Activated CD8-positive, alpha-beta memory T cell treated with anti-CD3 and anti-CD28 coated beads, Interleukin-2, amount 10 ng/mL, durations not matched to agents 7 days and 5 days (primary cell): ENCODE measurements at regions not wholly inside any gene's neighbourhood (a gene's known extent, or its start where the extent isn't known, plus 50 kb on each side); places are given as distances from the start of the nearest gene placed in this dataset.

Experiments
- ATAC-seq: fragments of 150-1000 bp; cut with Tn5 transposase; one replicate; pipeline ENCODE4 v1.10.0; 2021; ENCODE audit warnings: moderate library complexity
- CTCF ChIA-PET: fragments of 350-600 bp; sonication (Branson Sonifier 250); formaldehyde crosslinking; loops from one replicate; lab custom pipeline; 2021; ENCODE audit warnings: antibody characterized with exemption; lab: Charles Lee
- DNase-seq: peaks from one replicate; pipeline ENCODE4 v3.0.0-alpha.2; 2020
- H3K27ac Mint-ChIP-seq: one replicate; pipeline ENCODE4 v1.8.0; 2021; ENCODE audit warnings: mild to moderate bottlenecking, mixed read lengths
- H3K27me3 Mint-ChIP-seq: one replicate; pipeline ENCODE4 v1.8.0; 2021; ENCODE audit warnings: mixed read lengths
- H3K36me3 Mint-ChIP-seq: one replicate; pipeline ENCODE4 v1.8.0; 2021; ENCODE audit warnings: mild to moderate bottlenecking, mixed read lengths
- H3K4me1 Mint-ChIP-seq: one replicate; pipeline ENCODE4 v1.8.0; 2021; ENCODE audit warnings: mixed read lengths
- H3K4me3 Mint-ChIP-seq: one replicate; pipeline ENCODE4 v1.8.0; 2021; ENCODE audit warnings: mild to moderate bottlenecking, moderate library complexity, mixed read lengths
- H3K9me3 Mint-ChIP-seq: one replicate; pipeline ENCODE4 v1.8.0; 2022; ENCODE audit warnings: low read depth, mixed read lengths

GRCh38 chr14:97771340-97772045 lies 974.3 kb downstream of the VRK1 start:
- CTCF ChIA-PET: interaction anchor here (1.3 kb wide), 1 partner anchor 12 kb away, joined by 3 read pairs; no protein-coding TSS in a partner anchor
- no peak for DNase-seq
- H3K4me1 Mint-ChIP-seq: no peaks in the 10 kb centered on the region
- no peak overlapping the region for H3K27ac Mint-ChIP-seq
- no peaks in the 10 kb centered on the region for H3K36me3 Mint-ChIP-seq
- no peaks in the 10 kb centered on the region for H3K27me3 Mint-ChIP-seq
- H3K4me3 Mint-ChIP-seq: no peak overlapping the region
- ATAC-seq: no peak
- no peaks in the 10 kb centered on the region for H3K9me3 Mint-ChIP-seq

GRCh38 chr14:97773598-97773997 lies 976.4 kb downstream of the VRK1 start:
- ATAC-seq (no peak), DNase-seq (no peak)
- Mint-ChIP-seq H3K4me3 (no peak overlapping the region), H3K27me3 (no peaks in the 10 kb centered on the region), H3K4me1 (peaks cover 2% of the 10 kb centered on the region), H3K9me3 (no peaks in the 10 kb centered on the region), H3K27ac (no peak overlapping the region), H3K36me3 (peaks cover under 1% of the 10 kb centered on the region)
- CTCF ChIA-PET: no interaction called here

GRCh38 chr14:97776890-97777558 lies 979.8 kb downstream of the VRK1 start:
- DNase-seq (no peak), ATAC-seq (no peak)
- no peak overlapping the region for H3K27ac Mint-ChIP-seq
- CTCF ChIA-PET: no interaction called here
- peaks cover 2% of the 10 kb centered on the region for H3K4me1 Mint-ChIP-seq
- H3K9me3 Mint-ChIP-seq: no peaks in the 10 kb centered on the region
- peaks cover 1% of the 10 kb centered on the region for H3K36me3 Mint-ChIP-seq
- H3K27me3 Mint-ChIP-seq: no peaks in the 10 kb centered on the region
- no peak overlapping the region for H3K4me3 Mint-ChIP-seq

- DNase-seq (no peak), ATAC-seq (no peak)
- H3K4me3 Mint-ChIP-seq: no peak overlapping the region
- peaks cover 1% of the 10 kb centered on the region for H3K36me3 Mint-ChIP-seq
- peaks cover 2% of the 10 kb centered on the region for H3K4me1 Mint-ChIP-seq
- CTCF ChIA-PET: no interaction called here
- no peaks in the 10 kb centered on the region for H3K27me3 Mint-ChIP-seq
- H3K27ac Mint-ChIP-seq: no peak overlapping the region
- H3K9me3 Mint-ChIP-seq: no peaks in the 10 kb centered on the region
Observed at GRCh38 chr14:97777622-97778355, 980.6 kb downstream of the VRK1 start.

GRCh38 chr14:97779140-97779539 lies 982.0 kb downstream of the VRK1 start:
- Mint-ChIP-seq H3K27ac (no peak overlapping the region), H3K27me3 (no peaks in the 10 kb centered on the region), H3K4me3 (no peak overlapping the region), H3K4me1 (peaks cover 2% of the 10 kb centered on the region), H3K9me3 (no peaks in the 10 kb centered on the region), H3K36me3 (peaks cover 1% of the 10 kb centered on the region)
- no peak for DNase-seq
- ATAC-seq: no peak
- CTCF ChIA-PET: no interaction called here

GRCh38 chr14:97780804-97781203 lies 983.6 kb downstream of the VRK1 start:
- H3K36me3 Mint-ChIP-seq: peaks cover 1% of the 10 kb centered on the region

GRCh38 chr14:97781961-97782360 lies 984.8 kb downstream of the VRK1 start:
- H3K27me3 Mint-ChIP-seq: no peaks in the 10 kb centered on the region
- H3K36me3 Mint-ChIP-seq: peaks cover 1% of the 10 kb centered on the region
- peaks cover 11% of the 10 kb centered on the region for H3K4me1 Mint-ChIP-seq
- no peaks in the 10 kb centered on the region for H3K9me3 Mint-ChIP-seq
- DNase-seq (no peak), ATAC-seq (no peak)
- CTCF ChIA-PET: interaction anchor here (1.0 kb wide), 1 partner anchor 1215 kb away, joined by 3 read pairs; no protein-coding TSS in a partner anchor
- H3K27ac Mint-ChIP-seq: no peak overlapping the region
- no peak overlapping the region for H3K4me3 Mint-ChIP-seq

More at GRCh38 chr14:97780804-97781203, 983.6 kb downstream of the VRK1 start:
- CTCF ChIA-PET: no interaction called here
- DNase-seq: no peak
- Mint-ChIP-seq H3K4me3 (no peak overlapping the region), H3K27ac (no peak overlapping the region), H3K9me3 (no peaks in the 10 kb centered on the region), H3K4me1 (peaks cover 9% of the 10 kb centered on the region), H3K27me3 (no peaks in the 10 kb centered on the region)
- no peak for ATAC-seq

- no peak for ATAC-seq
- H3K27me3 Mint-ChIP-seq: no peaks in the 10 kb centered on the region
- CTCF ChIA-PET: interaction anchor here (1.0 to 1.2 kb wide), 2 partner anchors 11 to 1216 kb away, joined by 3 read pairs; no protein-coding TSS in a partner anchor
- H3K4me3 Mint-ChIP-seq: no peak overlapping the region
- H3K36me3 Mint-ChIP-seq: peaks cover 1% of the 10 kb centered on the region
- peaks cover 9% of the 10 kb centered on the region for H3K4me1 Mint-ChIP-seq
- no peak for DNase-seq
- no peak overlapping the region for H3K27ac Mint-ChIP-seq
- H3K9me3 Mint-ChIP-seq: no peaks in the 10 kb centered on the region
Observed at GRCh38 chr14:97782871-97783414, 985.8 kb downstream of the VRK1 start.

- CTCF ChIA-PET: interaction anchor here (0.9 to 1.0 kb wide), 2 partner anchors 78 to 79 kb away, joined by 3 to 5 read pairs; no protein-coding TSS in a partner anchor
- H3K4me1 Mint-ChIP-seq: peaks cover 18% of the 10 kb centered on the region
- no peaks in the 10 kb centered on the region for H3K9me3 Mint-ChIP-seq
- no peak overlapping the region for H3K27ac Mint-ChIP-seq
- DNase-seq (no peak), ATAC-seq (no peak)
- no peak overlapping the region for H3K4me3 Mint-ChIP-seq
- no peaks in the 10 kb centered on the region for H3K27me3 Mint-ChIP-seq
- H3K36me3 Mint-ChIP-seq: no peaks in the 10 kb centered on the region
Observed at GRCh38 chr14:97785495-97785894, 988.3 kb downstream of the VRK1 start.

- DNase-seq (no peak), ATAC-seq (no peak)
- no peaks in the 10 kb centered on the region for H3K36me3 Mint-ChIP-seq
- H3K4me3 Mint-ChIP-seq: no peak overlapping the region
- no peaks in the 10 kb centered on the region for H3K9me3 Mint-ChIP-seq
- H3K4me1 Mint-ChIP-seq: peaks cover 18% of the 10 kb centered on the region
- no peak overlapping the region for H3K27ac Mint-ChIP-seq
- CTCF ChIA-PET: no interaction called here
- no peaks in the 10 kb centered on the region for H3K27me3 Mint-ChIP-seq
Observed at GRCh38 chr14:97788364-97788763, 991.2 kb downstream of the VRK1 start.

GRCh38 chr14:97788846-97789526 lies 991.8 kb downstream of the VRK1 start:
- no peak for DNase-seq
- CTCF ChIA-PET: no interaction called here
- H3K4me3 Mint-ChIP-seq: no peak overlapping the region
- no peaks in the 10 kb centered on the region for H3K36me3 Mint-ChIP-seq
- peaks cover 18% of the 10 kb centered on the region for H3K4me1 Mint-ChIP-seq
- ATAC-seq: peak; percentile 66
- no peak overlapping the region for H3K27ac Mint-ChIP-seq
- H3K27me3 Mint-ChIP-seq: no peaks in the 10 kb centered on the region
- no peaks in the 10 kb centered on the region for H3K9me3 Mint-ChIP-seq

- no peak overlapping the region for H3K27ac Mint-ChIP-seq
- CTCF ChIA-PET: no interaction called here
- H3K36me3 Mint-ChIP-seq: no peaks in the 10 kb centered on the region
- no peak for ATAC-seq
- H3K4me1 Mint-ChIP-seq: peaks cover 10% of the 10 kb centered on the region
- DNase-seq: no peak
- no peaks in the 10 kb centered on the region for H3K9me3 Mint-ChIP-seq
- H3K4me3 Mint-ChIP-seq: no peak overlapping the region
- no peaks in the 10 kb centered on the region for H3K27me3 Mint-ChIP-seq
Observed at GRCh38 chr14:97791072-97791471, 993.9 kb downstream of the VRK1 start.

- H3K27me3 Mint-ChIP-seq: no peaks in the 10 kb centered on the region
- no peaks in the 10 kb centered on the region for H3K36me3 Mint-ChIP-seq
- H3K4me1 Mint-ChIP-seq: peaks cover 18% of the 10 kb centered on the region
- H3K9me3 Mint-ChIP-seq: no peaks in the 10 kb centered on the region
- CTCF ChIA-PET: no interaction called here
- no peak for DNase-seq
- no peak overlapping the region for H3K4me3 Mint-ChIP-seq
- H3K27ac Mint-ChIP-seq: no peak overlapping the region
- no peak for ATAC-seq
Observed at GRCh38 chr14:97791906-97792305, 994.7 kb downstream of the VRK1 start.
